Subcutaneous abdominal adipose tissue (tissue), 5 donors: ENCODE measurements at regions not wholly inside any gene's neighbourhood (a gene's known extent, or its start where the extent isn't known, plus 50 kb on each side); places are given as distances from the start of the nearest gene placed in this dataset.

Source experiments
- H3K27ac ChIP-seq: one replicate; pipeline ENCODE4 v1.7.0; 2013; ENCODE audit warnings: low read depth, mild to moderate bottlenecking, inconsistent platforms, low read length, moderate library complexity
- H3K27me3 ChIP-seq, 5 donors: one replicate each; pipeline ENCODE4 v1.7.0; 2013; ENCODE audit warnings: low read length in 5 of 5, inconsistent platforms in 1 of 5; ENCODE audit not compliant: control insufficient read depth in 5 of 5, insufficient read depth in 4 of 5
- H3K36me3 ChIP-seq, 5 donors: one replicate each; pipeline ENCODE4 v1.7.0; 2013; ENCODE audit warnings: low read length in 5 of 5; ENCODE audit not compliant: control insufficient read depth in 5 of 5, insufficient read depth in 5 of 5
- H3K4me1 ChIP-seq, 5 donors: one replicate each; pipeline ENCODE4 v1.7.0; 2013; ENCODE audit warnings: low read length in 5 of 5, mild to moderate bottlenecking in 3 of 5, moderate library complexity in 1 of 5; ENCODE audit not compliant: control insufficient read depth in 5 of 5, insufficient read depth in 5 of 5
- H3K4me3 ChIP-seq, 5 donors: one replicate each; pipeline ENCODE4 v1.7.0; 2013; ENCODE audit warnings: low read length in 5 of 5, low read depth in 1 of 5
- H3K9ac ChIP-seq, 5 donors: one replicate each; pipeline ENCODE4 v1.7.0; 2013; ENCODE audit warnings: low read length in 5 of 5, mild to moderate bottlenecking in 4 of 5, moderate library complexity in 3 of 5
- H3K9me3 ChIP-seq, 5 donors: one replicate each; pipeline ENCODE4 v1.7.0; 2013; ENCODE audit warnings: low read length in 5 of 5; ENCODE audit not compliant: control insufficient read depth in 5 of 5
- donor health status: healthy.
- donor health status: healthy.
- donor health status: healthy.
- donor health status: healthy.
- donor health status: healthy.

GRCh38 chr15:31498329-31498728 lies 171.7 kb downstream of the KLF13 start:
- Histone ChIP-seq H3K36me3 (no peaks in the 10 kb centered on the region), H3K9ac (no peak overlapping the region), H3K4me3 (no peak overlapping the region), H3K4me1 (peaks cover 0 to 31% (median 0%) of the 10 kb centered on the region in 5 donors), H3K27ac (no peak overlapping the region), H3K27me3 (no peaks in the 10 kb centered on the region), H3K9me3 (no peaks in the 10 kb centered on the region)

- Histone ChIP-seq H3K9me3 (no peaks in the 10 kb centered on the region), H3K27ac (no peak overlapping the region), H3K4me3 (no peak overlapping the region), H3K9ac (no peak overlapping the region), H3K27me3 (no peaks in the 10 kb centered on the region), H3K36me3 (no peaks in the 10 kb centered on the region), H3K4me1 (peaks cover 0 to 31% (median 0%) of the 10 kb centered on the region in 5 donors)
Measured at GRCh38 chr15:31498756-31499155, 172.1 kb downstream of the KLF13 start.

- Histone ChIP-seq H3K9me3 (no peaks in the 10 kb centered on the region), H3K9ac (no peak overlapping the region), H3K27me3 (no peaks in the 10 kb centered on the region), H3K27ac (no peak overlapping the region), H3K36me3 (no peaks in the 10 kb centered on the region), H3K4me1 (peaks cover 0 to 31% (median 0%) of the 10 kb centered on the region in 5 donors), H3K4me3 (no peak overlapping the region)
Measured at GRCh38 chr15:31499236-31499952, 172.8 kb downstream of the KLF13 start.

- Histone ChIP-seq H3K27ac (no peak overlapping the region), H3K4me3 (peak overlapping the region in 3 of 5 donors; percentile 10 to 29 (median 24)), H3K4me1 (peaks cover 0 to 31% (median 0%) of the 10 kb centered on the region in 5 donors), H3K9me3 (no peaks in the 10 kb centered on the region), H3K9ac (peak overlapping the region in 2 of 5 donors; percentile 3 to 36), H3K27me3 (no peaks in the 10 kb centered on the region), H3K36me3 (no peaks in the 10 kb centered on the region)
Measured at GRCh38 chr15:31499953-31500765, 173.5 kb downstream of the KLF13 start.

- Histone ChIP-seq H3K4me3 (peak overlapping the region in 3 of 5 donors; percentile 10 to 29 (median 24)), H3K27ac (no peak overlapping the region), H3K9ac (peak overlapping the region in 2 of 5 donors; percentile 3 to 36), H3K27me3 (no peaks in the 10 kb centered on the region), H3K9me3 (no peaks in the 10 kb centered on the region), H3K36me3 (no peaks in the 10 kb centered on the region), H3K4me1 (peaks cover 0 to 31% (median 0%) of the 10 kb centered on the region in 5 donors)
Measured at GRCh38 chr15:31500766-31501449, 174.3 kb downstream of the KLF13 start.

- no peaks in the 10 kb centered on the region for H3K9me3 ChIP-seq
- no peak overlapping the region for H3K4me3 ChIP-seq
- H3K27me3 ChIP-seq: no peaks in the 10 kb centered on the region
- H3K9ac ChIP-seq: no peak overlapping the region
- H3K36me3 ChIP-seq: no peaks in the 10 kb centered on the region
- H3K4me1 ChIP-seq: peaks cover 0 to 31% (median 0%) of the 10 kb centered on the region in 5 donors
- no peak overlapping the region for H3K27ac ChIP-seq
Measured at GRCh38 chr15:31501536-31502157, 175.0 kb downstream of the KLF13 start.

- Histone ChIP-seq H3K36me3 (no peaks in the 10 kb centered on the region), H3K27ac (no peak overlapping the region), H3K4me1 (peaks cover 0 to 31% (median 0%) of the 10 kb centered on the region in 5 donors), H3K9me3 (no peaks in the 10 kb centered on the region), H3K4me3 (no peak overlapping the region), H3K9ac (no peak overlapping the region), H3K27me3 (no peaks in the 10 kb centered on the region)
Measured at GRCh38 chr15:31502541-31503229, 176.1 kb downstream of the KLF13 start.

GRCh38 chr15:31503256-31503655 lies 176.6 kb downstream of the KLF13 start:
- Histone ChIP-seq H3K9me3 (no peaks in the 10 kb centered on the region), H3K27me3 (no peaks in the 10 kb centered on the region), H3K36me3 (no peaks in the 10 kb centered on the region), H3K27ac (no peak overlapping the region), H3K9ac (no peak overlapping the region), H3K4me1 (peaks cover 0 to 31% (median 0%) of the 10 kb centered on the region in 5 donors), H3K4me3 (no peak overlapping the region)

- Histone ChIP-seq H3K27me3 (no peaks in the 10 kb centered on the region), H3K9ac (no peak overlapping the region), H3K36me3 (no peaks in the 10 kb centered on the region), H3K4me1 (peaks cover 0 to 31% (median 0%) of the 10 kb centered on the region in 5 donors), H3K4me3 (no peak overlapping the region), H3K9me3 (no peaks in the 10 kb centered on the region), H3K27ac (no peak overlapping the region)
Measured at GRCh38 chr15:31503758-31504461, 177.3 kb downstream of the KLF13 start.
